ENCODE measurements at regions not wholly inside any gene's neighbourhood (a gene's known extent, or its start where the extent isn't known, plus 50 kb on each side); places are given as distances from the start of the nearest gene placed in this dataset.

- POLR2A ChIA-PET, result no interaction called here
- no peak overlapping the region for H3K27ac ChIP-seq (ENCODE audit: insufficient read depth, low read depth, low read length)
- H3K27me3 ChIP-seq (ENCODE audit: control insufficient read depth in 2 of 2, insufficient read depth in 2 of 2, low read length in 2 of 2), result no peaks in the 10 kb centered on the region
- intact Hi-C loops (cut with micrococcal nuclease), result no loop called here
- no peak for TF ChIP-seq CTCF (IDR thresholded peaks at IDR 0.05; ENCODE audit: extremely low read depth in 1 of 2, insufficient read depth in 1 of 2, low read depth in 1 of 2, low read length in 2 of 2)
- TF ChIP-seq EZH2 (IDR thresholded peaks at IDR 0.05; ENCODE audit: borderline replicate concordance, low read depth, low read length, severe bottlenecking), result no peak
- no peak for TF ChIP-seq MAX (IDR thresholded peaks at IDR 0.05; ENCODE audit: insufficient read depth, insufficient read length)
- TF ChIP-seq MYC (IDR thresholded peaks at IDR 0.05; ENCODE audit: low read depth, low read length), result no peak
- TF ChIP-seq GATA2 (IDR thresholded peaks at IDR 0.05; ENCODE audit: insufficient read depth, insufficient read length, low read depth, low read length), result no peak
- no peak for TF ChIP-seq FOS (IDR thresholded peaks at IDR 0.05; ENCODE audit: borderline replicate concordance, insufficient read depth, low read length)
- TF ChIP-seq POLR2AphosphoS5 (IDR thresholded peaks at IDR 0.05; ENCODE audit: insufficient read depth, low read depth, low read length), result no peak
- no peak for TF ChIP-seq POLR2A (IDR thresholded peaks at IDR 0.05; ENCODE audit: low read depth, low read length)
- TF ChIP-seq JUN (IDR thresholded peaks at IDR 0.05; ENCODE audit: borderline replicate concordance, insufficient read depth, insufficient read length, low read depth), result no peak
- H2AFZ ChIP-seq (ENCODE audit: low read depth, low read length), result no peak overlapping the region
- no TSS peak for BruUV-seq (replicated peaks)
- no peaks in the 10 kb centered on the region for H4K20me1 ChIP-seq (replicated peaks; ENCODE audit: control insufficient read depth, extremely low read depth, insufficient read depth, low read length)
- DNase-seq (ENCODE audit: low read depth, low spot score) (no peak), FAIRE-seq (no peak)
- H3K9ac ChIP-seq (replicated peaks; ENCODE audit: extremely low read depth, insufficient read depth, low read length), result no peak overlapping the region
- CTCF ChIA-PET, result no interaction called here
- no peaks in the 10 kb centered on the region for H3K79me2 ChIP-seq (ENCODE audit: control insufficient read depth, insufficient read depth, low read length)
- peaks cover 2% of the 10 kb centered on the region for H3K9me3 ChIP-seq (replicated peaks; ENCODE audit: control insufficient read depth, insufficient read depth, low read length)
- no peaks in the 10 kb centered on the region for H3K36me3 ChIP-seq (ENCODE audit: control insufficient read depth in 2 of 2, extremely low read depth in 1 of 2, insufficient read depth in 2 of 2, low read length in 2 of 2)
- H3K9me1 ChIP-seq (replicated peaks; ENCODE audit: control insufficient read depth, extremely low read depth, insufficient read depth, low read length), result no peaks in the 10 kb centered on the region
- dilution Hi-C loops (cut with MboI; ENCODE audit: extremely low pct_ligation_motif_present, low sequenced_read_pairs), result no loop called here
- H3K4me1 ChIP-seq (ENCODE audit: control insufficient read depth, extremely low read depth, insufficient read depth, low read length), result no peaks in the 10 kb centered on the region
- H3K4me3 ChIP-seq (replicated peaks in 1 of 3; ENCODE audit: insufficient read depth in 1 of 3, low read depth in 1 of 3, low read length in 3 of 3), result no peak overlapping the region
- no peak overlapping the region for H3K4me2 ChIP-seq (ENCODE audit: insufficient read depth, low read length)
These were observed 972.5 kb downstream of the MRPL39 start for GRCh38 chr21:24634749-24635148.

Measured in endothelial cell of umbilical vein (primary cell).